ENCODE measurements at regions not wholly inside any gene's neighbourhood (a gene's known extent, or its start where the extent isn't known, plus 50 kb on each side); places are given as distances from the start of the nearest gene placed in this dataset.

DNA sequence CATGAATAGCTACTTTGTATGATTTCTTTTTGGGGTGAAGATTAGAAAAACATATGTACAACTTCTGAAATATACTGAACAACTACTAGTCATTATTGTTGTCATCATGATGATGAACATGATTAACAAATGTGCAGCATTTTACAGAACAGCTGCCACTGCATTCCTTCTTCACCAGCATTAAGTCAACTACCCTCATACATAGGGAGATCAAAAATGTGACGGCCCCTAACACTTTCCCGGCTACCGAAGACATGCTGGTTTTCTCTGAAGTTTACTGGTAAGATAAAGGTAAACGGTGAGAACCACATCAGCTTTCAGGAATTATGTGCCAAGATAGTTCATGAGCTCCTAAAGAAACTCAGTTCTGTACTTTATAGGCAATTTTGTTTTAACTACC is 121.0 kb upstream of the LRATD1 start:
- Histone ChIP-seq H3K36me3 (ENCODE audit: control insufficient read depth, insufficient read depth, low read length) (no peaks in the 10 kb centered on the region), H3K4me3 (ENCODE audit: low read depth, low read length) (no peak overlapping the region), H3K27me3 (ENCODE audit: control insufficient read depth, insufficient read depth, low read length) (no peaks in the 10 kb centered on the region)
- no peak for DNase-seq (ENCODE audit: low read depth)
- TF ChIP-seq CTCF (IDR thresholded peaks at IDR 0.05; ENCODE audit: insufficient read depth, low read length, poor library complexity, severe bottlenecking): no peak

DNA sequence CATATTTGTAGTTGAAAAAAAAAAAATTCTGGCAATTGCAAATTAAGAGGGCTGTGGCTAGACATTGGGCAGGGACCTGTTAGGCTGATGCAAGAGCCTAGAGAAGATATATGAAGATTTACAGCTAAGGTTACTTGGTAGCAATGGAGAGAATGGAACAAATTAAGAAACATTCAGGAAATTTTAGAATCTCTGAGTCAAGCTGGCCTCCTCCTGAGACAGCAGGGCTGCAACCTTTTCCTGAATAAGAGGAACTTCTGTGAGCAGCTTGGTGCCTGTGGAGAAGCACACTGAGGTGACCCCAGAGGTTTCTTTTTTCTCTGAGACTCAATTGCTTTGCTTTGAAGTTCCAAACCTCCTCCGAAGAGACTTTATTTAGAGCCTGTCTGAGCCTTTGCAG is 118.6 kb upstream of the LRATD1 start:
- Histone ChIP-seq H3K27me3 (ENCODE audit: control insufficient read depth, insufficient read depth, low read length) (no peaks in the 10 kb centered on the region), H3K36me3 (ENCODE audit: control insufficient read depth, insufficient read depth, low read length) (no peaks in the 10 kb centered on the region), H3K4me3 (ENCODE audit: low read depth, low read length) (no peak overlapping the region)
- DNase-seq (ENCODE audit: low read depth): no peak
- TF ChIP-seq CTCF (IDR thresholded peaks at IDR 0.05; ENCODE audit: insufficient read depth, low read length, poor library complexity, severe bottlenecking): no peak

DNA sequence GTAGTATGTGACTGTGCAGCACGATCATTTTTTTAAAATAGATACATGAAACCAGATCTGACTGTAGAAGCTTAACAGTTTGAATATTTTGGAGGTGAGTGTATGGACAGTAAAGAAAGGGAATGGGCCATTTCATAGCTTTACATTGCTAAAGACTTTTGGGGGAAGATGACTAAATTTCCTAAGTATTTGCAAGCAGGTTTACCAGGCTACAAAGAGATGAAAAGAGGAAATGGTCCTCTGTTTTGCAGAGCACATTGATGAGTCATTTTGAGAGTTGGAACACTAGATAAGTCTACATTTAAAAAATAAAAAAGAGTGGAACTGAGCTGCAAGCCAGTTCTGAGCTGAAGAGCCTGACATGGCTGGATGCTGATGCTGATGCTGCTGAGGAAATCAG is 115.7 kb upstream of the LRATD1 start:
- Histone ChIP-seq H3K4me3 (ENCODE audit: low read depth, low read length) (no peak overlapping the region), H3K36me3 (ENCODE audit: control insufficient read depth, insufficient read depth, low read length) (no peaks in the 10 kb centered on the region), H3K27me3 (ENCODE audit: control insufficient read depth, insufficient read depth, low read length) (no peaks in the 10 kb centered on the region)
- no peak for TF ChIP-seq CTCF (IDR thresholded peaks at IDR 0.05; ENCODE audit: insufficient read depth, low read length, poor library complexity, severe bottlenecking)
- DNase-seq (ENCODE audit: low read depth): peak; percentile 48

- H3K4me3 ChIP-seq (ENCODE audit: low read depth, low read length): no peak overlapping the region
- H3K36me3 ChIP-seq (ENCODE audit: control insufficient read depth, insufficient read depth, low read length): no peaks in the 10 kb centered on the region
- no peak for DNase-seq (ENCODE audit: low read depth)
- no peaks in the 10 kb centered on the region for H3K27me3 ChIP-seq (ENCODE audit: control insufficient read depth, insufficient read depth, low read length)
- no peak for TF ChIP-seq CTCF (IDR thresholded peaks at IDR 0.05; ENCODE audit: insufficient read depth, low read length, poor library complexity, severe bottlenecking)
Observed at GRCh38 chr2:14517731-14518130, 114.8 kb upstream of the LRATD1 start.

GRCh38 chr2:14520385-14520945 is 112.1 kb upstream of the LRATD1 start:
- DNase-seq (ENCODE audit: low read depth): no peak
- Histone ChIP-seq H3K27me3 (ENCODE audit: control insufficient read depth, insufficient read depth, low read length) (no peaks in the 10 kb centered on the region), H3K36me3 (ENCODE audit: control insufficient read depth, insufficient read depth, low read length) (no peaks in the 10 kb centered on the region), H3K4me3 (ENCODE audit: low read depth, low read length) (no peak overlapping the region)
- no peak for TF ChIP-seq CTCF (IDR thresholded peaks at IDR 0.05; ENCODE audit: insufficient read depth, low read length, poor library complexity, severe bottlenecking)

DNA sequence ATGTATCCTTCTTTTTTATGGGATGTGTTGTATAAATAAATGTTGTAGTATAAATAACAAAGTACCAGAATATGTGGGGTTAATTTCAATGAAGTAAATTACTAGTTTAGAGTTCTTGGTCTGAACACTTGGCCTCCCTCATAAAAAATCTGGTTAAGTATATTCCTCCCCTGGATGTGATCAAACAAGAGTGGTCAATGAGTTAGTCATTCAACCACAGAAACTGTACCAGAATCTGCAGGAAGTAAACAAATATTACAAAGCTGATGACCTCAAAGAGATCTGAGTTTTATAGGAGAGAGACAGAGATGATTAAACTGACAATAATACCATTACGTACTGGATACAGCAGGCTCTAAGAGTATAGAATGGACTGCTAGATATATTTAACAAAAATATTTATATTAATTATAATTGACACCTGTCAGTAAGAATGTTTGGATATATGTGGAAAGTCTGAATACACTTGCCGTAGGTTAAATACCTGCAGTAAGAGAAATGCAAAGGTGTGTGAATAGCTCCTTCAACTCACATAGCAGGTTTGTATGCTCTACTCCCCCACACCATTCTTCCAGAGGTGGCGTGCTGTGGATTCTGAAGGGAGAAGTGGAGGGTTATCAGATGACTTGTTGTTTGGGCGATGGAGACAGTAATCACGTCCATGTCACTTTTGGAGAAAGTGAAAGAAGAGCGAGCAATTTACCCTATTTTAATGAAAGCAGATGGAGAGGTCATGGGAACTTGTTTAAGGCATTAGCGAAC is 108.3 kb upstream of the LRATD1 start:
- no peak for TF ChIP-seq CTCF (IDR thresholded peaks at IDR 0.05; ENCODE audit: insufficient read depth, low read length, poor library complexity, severe bottlenecking)
- no peaks in the 10 kb centered on the region for H3K27me3 ChIP-seq (ENCODE audit: control insufficient read depth, insufficient read depth, low read length)
- no peaks in the 10 kb centered on the region for H3K36me3 ChIP-seq (ENCODE audit: control insufficient read depth, insufficient read depth, low read length)
- peak; percentile 61 for DNase-seq (ENCODE audit: low read depth)
- no peak overlapping the region for H3K4me3 ChIP-seq (ENCODE audit: low read depth, low read length)

Data from kidney epithelial cell (primary cell).